GM10266 (cell line): ENCODE measurements at regions not wholly inside any gene's neighbourhood (a gene's known extent, or its start where the extent isn't known, plus 50 kb on each side); places are given as distances from the start of the nearest gene placed in this dataset.

Experiments
- DNase-seq: peaks from one replicate; pipeline ENCODE4 v3.0.0; 2012; ENCODE audit errors: extremely low spot score
- CTCF ChIP-seq: IDR thresholded peaks from 2 replicates; pipeline ENCODE4 v1.5.1; 2012; ENCODE audit warnings: mild to moderate bottlenecking, low read depth; ENCODE audit not compliant: control insufficient read depth, insufficient read depth; ENCODE audit errors: missing control alignments

DNA sequence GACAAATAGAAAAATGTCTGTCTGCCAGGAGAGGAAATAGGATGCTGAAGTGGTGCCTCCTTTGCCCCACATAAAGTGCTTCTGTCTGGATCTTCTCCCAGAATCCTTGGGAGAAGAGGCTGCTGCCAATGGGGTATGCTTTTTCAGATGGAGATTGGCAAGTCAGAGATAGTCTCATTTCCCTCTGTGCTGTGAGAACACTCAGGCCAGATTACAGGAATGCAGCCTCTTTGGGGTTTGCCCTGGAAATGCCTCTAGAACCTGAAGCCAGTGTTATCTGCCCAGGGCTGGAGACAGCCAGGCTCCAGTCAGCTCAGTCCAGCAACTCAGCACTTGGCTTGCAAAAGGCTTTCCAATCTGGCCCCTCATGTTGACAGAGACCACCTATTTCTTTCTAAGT lies 119.1 kb upstream of the PHYHIPL start:
- DNase-seq, result no peak
- no peak for TF ChIP-seq CTCF

- no peak for TF ChIP-seq CTCF
- peak; percentile 21 for DNase-seq
Observed at GRCh38 chr10:59060852-59061251, 115.6 kb upstream of the PHYHIPL start.

DNA sequence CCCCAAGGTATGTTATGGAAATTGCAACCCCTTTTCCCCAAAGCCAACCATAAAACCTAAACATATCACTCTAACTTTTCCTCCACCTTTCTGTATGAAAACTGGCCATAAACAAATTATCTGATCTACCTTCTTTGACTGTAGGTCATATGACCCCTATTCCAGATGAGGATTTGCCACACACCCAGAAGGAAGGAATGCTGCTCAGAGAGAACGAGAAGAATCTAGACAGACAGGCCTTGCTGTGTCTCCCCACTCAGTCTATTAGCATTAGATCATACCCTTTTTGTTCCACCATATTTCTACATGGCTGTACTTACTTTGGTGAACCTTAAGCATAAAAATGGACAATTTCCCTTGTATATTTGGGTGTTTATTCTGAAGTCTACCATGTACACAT lies 113.0 kb upstream of the PHYHIPL start:
- DNase-seq, result no peak
- no peak for TF ChIP-seq CTCF

DNA sequence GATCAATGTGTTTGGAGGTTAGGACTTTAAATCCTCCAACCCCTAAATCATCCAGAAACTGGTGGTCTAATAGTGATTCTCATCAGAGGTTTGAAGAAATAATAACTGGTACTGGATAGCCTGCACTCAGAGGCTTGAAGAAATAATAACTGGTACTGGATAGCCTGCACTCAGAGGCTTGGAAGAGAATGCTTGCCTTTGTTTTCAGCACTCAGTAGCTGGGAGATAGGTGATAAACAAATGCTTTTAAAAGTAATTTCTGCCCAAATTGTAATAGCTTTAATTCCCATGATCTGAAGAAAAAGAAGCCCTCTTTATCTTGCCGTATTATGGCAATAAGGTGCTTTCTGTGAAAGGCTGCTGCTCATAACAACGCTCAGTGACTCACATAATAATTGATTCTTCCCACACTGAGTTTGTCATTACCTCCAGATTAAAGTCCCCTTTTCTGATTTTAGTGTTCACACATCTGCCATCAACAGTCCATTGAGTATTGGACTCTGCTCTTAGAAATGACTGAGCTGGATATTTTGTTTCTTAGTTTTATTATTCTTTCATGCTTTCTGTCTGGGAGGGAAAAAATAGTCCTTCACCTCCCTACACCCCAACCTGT lies 112.3 kb upstream of the PHYHIPL start:
- TF ChIP-seq CTCF, result no peak

GRCh38 chr10:59064759-59065539 lies 111.5 kb upstream of the PHYHIPL start:
- no peak for TF ChIP-seq CTCF
- DNase-seq, result no peak

More for the DNA sequence above, 112.3 kb upstream of the PHYHIPL start:
- DNase-seq, result no peak

GRCh38 chr10:59068581-59069191 lies 107.8 kb upstream of the PHYHIPL start:
- no peak for DNase-seq
- TF ChIP-seq CTCF, result no peak

GRCh38 chr10:59072038-59072437 lies 104.4 kb upstream of the PHYHIPL start:
- DNase-seq, result no peak
- no peak for TF ChIP-seq CTCF
